ENCODE measurements at regions not wholly inside any gene's neighbourhood (a gene's known extent, or its start where the extent isn't known, plus 50 kb on each side); places are given as distances from the start of the nearest gene placed in this dataset.

DNA sequence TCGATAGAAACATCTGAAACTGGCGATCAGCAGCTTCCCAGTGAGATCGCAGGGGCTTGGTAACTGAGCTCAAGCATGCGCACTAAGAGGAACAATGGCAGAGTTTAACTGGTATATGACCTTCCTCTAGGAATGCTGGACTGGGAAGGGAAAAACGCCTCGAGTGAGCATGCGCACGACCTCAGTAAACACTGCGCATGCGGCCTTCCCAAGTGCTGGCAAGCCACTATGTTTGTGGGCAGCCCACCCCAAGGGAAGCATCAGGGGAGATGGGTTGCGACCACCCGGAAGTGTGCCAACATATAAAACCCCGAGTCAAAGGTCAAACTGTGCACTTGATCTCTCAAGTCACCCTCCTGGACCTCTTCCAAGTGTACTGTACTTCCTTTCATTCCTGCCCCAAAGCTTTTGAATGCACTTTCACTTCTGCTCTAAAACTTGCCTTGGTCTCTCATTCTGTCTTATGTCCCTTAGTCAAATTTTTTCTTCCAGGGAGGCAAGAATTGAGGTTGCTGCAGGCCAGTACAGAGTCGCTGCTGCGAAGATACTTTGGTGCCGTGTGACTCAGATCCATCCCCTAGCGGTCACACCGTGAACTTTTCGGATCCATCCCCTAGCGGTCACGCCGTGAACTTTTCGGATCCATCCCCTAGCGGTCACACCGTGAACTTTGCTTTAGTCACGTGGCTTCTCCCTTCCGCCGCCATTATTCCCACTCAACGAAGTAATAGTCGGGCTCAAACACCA lies 243.3 kb downstream of the FAM43A start:
- no peak for DNase-seq (ENCODE audit: low read depth, low spot score)
- peaks cover 3% of the 10 kb centered on the region; the same call in 1 of the 2 replicates for H3K9me3 ChIP-seq (ENCODE audit: control insufficient read depth, insufficient read depth, low read length)
- TF ChIP-seq, protein P1, sequence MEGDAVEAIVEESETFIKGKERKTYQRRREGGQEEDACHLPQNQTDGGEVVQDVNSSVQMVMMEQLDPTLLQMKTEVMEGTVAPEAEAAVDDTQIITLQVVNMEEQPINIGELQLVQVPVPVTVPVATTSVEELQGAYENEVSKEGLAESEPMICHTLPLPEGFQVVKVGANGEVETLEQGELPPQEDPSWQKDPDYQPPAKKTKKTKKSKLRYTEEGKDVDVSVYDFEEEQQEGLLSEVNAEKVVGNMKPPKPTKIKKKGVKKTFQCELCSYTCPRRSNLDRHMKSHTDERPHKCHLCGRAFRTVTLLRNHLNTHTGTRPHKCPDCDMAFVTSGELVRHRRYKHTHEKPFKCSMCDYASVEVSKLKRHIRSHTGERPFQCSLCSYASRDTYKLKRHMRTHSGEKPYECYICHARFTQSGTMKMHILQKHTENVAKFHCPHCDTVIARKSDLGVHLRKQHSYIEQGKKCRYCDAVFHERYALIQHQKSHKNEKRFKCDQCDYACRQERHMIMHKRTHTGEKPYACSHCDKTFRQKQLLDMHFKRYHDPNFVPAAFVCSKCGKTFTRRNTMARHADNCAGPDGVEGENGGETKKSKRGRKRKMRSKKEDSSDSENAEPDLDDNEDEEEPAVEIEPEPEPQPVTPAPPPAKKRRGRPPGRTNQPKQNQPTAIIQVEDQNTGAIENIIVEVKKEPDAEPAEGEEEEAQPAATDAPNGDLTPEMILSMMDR (IDR thresholded peaks at IDR 0.05; ENCODE audit: low read depth, low read length): peak; percentile 56
- ChIA-PET CTCF (interaction anchor here (0.6 kb wide), 1 partner anchor 73 kb away, joined by 3 read pairs; no protein-coding TSS in a partner anchor), POLR2A (no interaction called here)
- H3K4me3 ChIP-seq (ENCODE audit: low read depth, low read length): no peak overlapping the region
- peaks cover 3% of the 10 kb centered on the region for H3K27me3 ChIP-seq (ENCODE audit: control insufficient read depth, insufficient read depth, low read length)
- no peak overlapping the region for H3K27ac ChIP-seq (ENCODE audit: low read depth, low read length)

DNA sequence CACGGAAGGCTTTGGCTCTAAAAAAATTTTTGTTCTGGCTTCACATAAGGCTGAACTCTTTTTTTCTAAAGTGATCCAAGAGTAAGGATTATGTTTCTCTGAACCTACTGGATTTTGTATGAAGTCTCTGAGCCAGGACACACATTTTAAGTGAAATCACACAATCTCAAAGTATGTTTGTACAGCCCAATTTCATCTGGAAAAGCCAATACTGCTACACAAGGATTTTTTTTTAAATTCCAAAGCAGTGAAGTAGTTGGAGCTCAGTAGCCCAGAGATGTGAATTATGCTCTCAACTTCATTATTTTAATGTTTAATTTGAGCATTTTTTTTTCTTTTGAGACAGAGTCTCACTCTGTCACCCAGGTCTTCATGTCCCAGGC lies 243.9 kb downstream of the FAM43A start:
- Histone ChIP-seq H3K4me3 (ENCODE audit: low read depth, low read length) (no peak overlapping the region), H3K9me3 (ENCODE audit: control insufficient read depth, insufficient read depth, low read length) (peaks cover 3% of the 10 kb centered on the region; the same call in 1 of the 2 replicates), H3K27ac (ENCODE audit: low read depth, low read length) (no peak overlapping the region), H3K27me3 (ENCODE audit: control insufficient read depth, insufficient read depth, low read length) (peaks cover 3% of the 10 kb centered on the region)
- no peak for DNase-seq (ENCODE audit: low read depth, low spot score)
- ChIA-PET CTCF (interaction anchor here (1.3 kb wide), 1 partner anchor 12 kb away, joined by 4 read pairs; no protein-coding TSS in a partner anchor), POLR2A (no interaction called here)
- TF ChIP-seq, protein P1 (IDR thresholded peaks at IDR 0.05; ENCODE audit: low read depth, low read length): no peak

DNA sequence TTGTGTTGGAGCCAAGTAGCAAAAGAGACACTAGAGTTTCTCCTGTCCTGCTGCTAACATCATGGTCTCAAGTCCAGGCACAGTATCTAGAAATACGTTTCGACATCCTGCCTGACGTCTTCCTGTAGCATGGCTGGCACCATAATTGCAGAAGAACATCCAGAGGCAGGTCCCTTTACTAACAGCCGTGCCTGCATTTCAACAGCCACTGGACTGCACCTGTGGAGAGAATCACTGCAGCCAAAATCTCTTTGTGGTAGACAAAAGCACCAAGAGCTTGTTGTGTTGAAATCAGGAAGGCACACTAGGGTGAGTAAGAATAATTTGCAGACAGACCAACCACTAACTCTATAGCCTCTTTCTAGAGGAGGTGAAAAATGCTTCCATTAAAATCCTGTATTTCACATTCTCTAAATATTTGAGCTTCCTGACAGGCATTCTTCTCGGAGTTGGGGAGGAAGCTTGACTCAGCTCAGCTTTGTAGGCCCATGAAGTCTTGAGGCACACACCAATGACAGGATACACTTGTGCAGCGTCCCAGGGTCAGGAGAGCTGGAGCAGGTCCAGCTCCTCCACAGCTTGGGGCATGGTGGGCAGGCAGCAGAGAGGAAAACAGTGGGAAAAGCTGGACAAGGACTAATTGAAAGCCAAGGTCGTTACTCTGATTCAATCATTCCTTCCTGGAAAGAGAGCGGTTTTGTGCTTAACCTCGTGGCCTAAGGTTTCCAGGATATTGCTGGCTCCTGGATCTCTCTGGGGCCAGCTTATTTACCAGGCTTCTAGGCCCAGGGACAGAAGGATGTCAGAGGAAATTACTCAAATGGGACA lies 244.9 kb downstream of the FAM43A start:
- POLR2A ChIA-PET: interaction anchor here (0.6 to 0.9 kb wide), 2 partner anchors 51 to 356 kb away, joined by 3 read pairs; no protein-coding TSS in a partner anchor
- TF ChIP-seq, protein P1 (IDR thresholded peaks at IDR 0.05; ENCODE audit: low read depth, low read length): no peak
- peaks cover 6% of the 10 kb centered on the region for H3K27me3 ChIP-seq (ENCODE audit: control insufficient read depth, insufficient read depth, low read length)
- H3K9me3 ChIP-seq (ENCODE audit: control insufficient read depth, insufficient read depth, low read length): peaks cover 3% of the 10 kb centered on the region; the same call in 1 of the 2 replicates
- no peak overlapping the region for H3K4me3 ChIP-seq (ENCODE audit: low read depth, low read length)
- no peak overlapping the region for H3K27ac ChIP-seq (ENCODE audit: low read depth, low read length)
- peak; percentile 13 for DNase-seq (ENCODE audit: low read depth, low spot score)
- CTCF ChIA-PET: interaction anchor here (0.8 to 1.3 kb wide), 3 partner anchors 11 to 259 kb away, joined by 3 to 4 read pairs (median 3); partner anchors contain the start of gene LSG1

DNA sequence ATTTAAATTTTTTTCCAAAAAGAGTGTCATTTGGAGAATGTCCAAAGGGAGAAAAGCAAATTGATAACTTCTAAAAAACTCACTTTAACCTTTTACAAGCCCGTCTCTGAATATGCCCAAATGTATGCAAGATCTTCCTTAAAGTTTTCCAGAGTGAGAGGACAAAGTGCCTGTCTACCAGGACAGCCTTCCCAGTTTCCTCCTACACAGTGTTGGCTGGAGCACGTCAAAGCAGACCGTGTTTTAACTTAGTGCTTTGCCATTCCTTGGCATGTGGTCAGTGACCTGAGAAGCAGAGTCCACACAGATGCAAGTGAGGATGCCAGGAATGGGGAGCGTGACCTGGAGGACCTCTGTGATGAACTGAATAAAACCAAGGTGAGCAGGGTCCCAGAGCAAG lies 245.7 kb downstream of the FAM43A start:
- Histone ChIP-seq H3K9me3 (ENCODE audit: control insufficient read depth, insufficient read depth, low read length) (peaks cover 3% of the 10 kb centered on the region; the same call in 1 of the 2 replicates), H3K27me3 (ENCODE audit: control insufficient read depth, insufficient read depth, low read length) (peaks cover 8% of the 10 kb centered on the region), H3K4me3 (ENCODE audit: low read depth, low read length) (no peak overlapping the region), H3K27ac (ENCODE audit: low read depth, low read length) (no peak overlapping the region)
- no peak for DNase-seq (ENCODE audit: low read depth, low spot score)
- TF ChIP-seq, protein P1 (IDR thresholded peaks at IDR 0.05; ENCODE audit: low read depth, low read length): no peak
- ChIA-PET POLR2A (no interaction called here), CTCF (interaction anchor here (0.8 to 1.0 kb wide), 2 partner anchors 19 to 260 kb away, joined by 3 read pairs; partner anchors contain the start of gene LSG1)

Data from AG04450 (cell line).